Ovary (tissue), 3 donors: ENCODE measurements at regions not wholly inside any gene's neighbourhood (a gene's known extent, or its start where the extent isn't known, plus 50 kb on each side); places are given as distances from the start of the nearest gene placed in this dataset.

Source experiments
- EP300 ChIP-seq: sonication (generic); formaldehyde crosslinking; IDR thresholded peaks from one replicate; pipeline ENCODE4 v1.6.1; 2017; ENCODE audit warnings: antibody characterized with exemption
- POLR2A ChIP-seq: fragments of 450-650 bp; IDR thresholded peaks from one replicate; pipeline ENCODE4 v1.6.1; 2017; ENCODE audit warnings: antibody characterized with exemption, mild to moderate bottlenecking, moderate library complexity
- TF ChIP-seq, protein P1 (sequence below), 3 donors: fragments of 450-650 bp in 2 of 3; fragments of 200-600 bp in 1 of 3; IDR thresholded peaks; one replicate each; pipeline versions ENCODE4 v1.5.1 to v1.8.0; 2016 to 2022; ENCODE audit warnings: antibody characterized with exemption in 3 of 3, mild to moderate bottlenecking in 1 of 3
- donor health status: DM: no; HTN: no; CAD: no.

DNA sequence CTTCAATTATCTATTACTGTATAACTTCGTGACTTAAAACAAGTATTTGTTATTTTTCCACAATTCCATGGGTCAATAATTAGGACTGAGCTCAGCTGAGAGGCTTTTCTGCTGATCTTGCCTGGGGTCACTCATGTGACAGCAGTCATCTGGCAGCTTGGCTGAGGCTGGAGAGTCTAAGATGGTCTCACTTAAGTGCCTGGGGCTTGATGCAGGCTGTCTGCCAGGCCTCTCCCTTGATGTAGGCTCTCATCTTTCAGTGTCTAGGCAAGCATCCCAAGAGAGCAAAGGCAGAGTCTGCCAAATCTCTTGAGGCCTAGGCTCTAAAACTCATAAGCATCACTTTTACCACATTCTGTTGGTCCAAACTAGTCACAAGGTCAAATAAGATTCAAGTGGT lies 93.2 kb downstream of the NKX2-1 start:
- TF ChIP-seq, protein P1, sequence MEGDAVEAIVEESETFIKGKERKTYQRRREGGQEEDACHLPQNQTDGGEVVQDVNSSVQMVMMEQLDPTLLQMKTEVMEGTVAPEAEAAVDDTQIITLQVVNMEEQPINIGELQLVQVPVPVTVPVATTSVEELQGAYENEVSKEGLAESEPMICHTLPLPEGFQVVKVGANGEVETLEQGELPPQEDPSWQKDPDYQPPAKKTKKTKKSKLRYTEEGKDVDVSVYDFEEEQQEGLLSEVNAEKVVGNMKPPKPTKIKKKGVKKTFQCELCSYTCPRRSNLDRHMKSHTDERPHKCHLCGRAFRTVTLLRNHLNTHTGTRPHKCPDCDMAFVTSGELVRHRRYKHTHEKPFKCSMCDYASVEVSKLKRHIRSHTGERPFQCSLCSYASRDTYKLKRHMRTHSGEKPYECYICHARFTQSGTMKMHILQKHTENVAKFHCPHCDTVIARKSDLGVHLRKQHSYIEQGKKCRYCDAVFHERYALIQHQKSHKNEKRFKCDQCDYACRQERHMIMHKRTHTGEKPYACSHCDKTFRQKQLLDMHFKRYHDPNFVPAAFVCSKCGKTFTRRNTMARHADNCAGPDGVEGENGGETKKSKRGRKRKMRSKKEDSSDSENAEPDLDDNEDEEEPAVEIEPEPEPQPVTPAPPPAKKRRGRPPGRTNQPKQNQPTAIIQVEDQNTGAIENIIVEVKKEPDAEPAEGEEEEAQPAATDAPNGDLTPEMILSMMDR (IDR thresholded peaks at IDR 0.05), result no peak
- TF ChIP-seq POLR2A (no peak), EP300 (no peak)
